22Rv1 (cell line): ENCODE measurements at regions not wholly inside any gene's neighbourhood (a gene's known extent, or its start where the extent isn't known, plus 50 kb on each side); places are given as distances from the start of the nearest gene placed in this dataset.
"Not testable (repeated sequence)": the region's sequence is repeated elsewhere in the genome, so short reads cannot be mapped to it uniquely, and the experiment has no call there.

ENCODE experiments used
- H3K27ac ChIP-seq: fragments of 450-650 bp; 2 replicates; pipeline ENCODE4 v1.5.1; 2017
- CTCF ChIP-seq: fragments of 450-650 bp; IDR thresholded peaks from 2 replicates; pipeline ENCODE4 v1.5.1; 2017; ENCODE audit warnings: mild to moderate bottlenecking
- ZFX ChIP-seq: fragments of 450-650 bp; IDR thresholded peaks from 2 replicates; pipeline ENCODE4 v1.6.1; 2017; ENCODE audit warnings: antibody characterized with exemption, borderline replicate concordance

- TF ChIP-seq CTCF (no peak), ZFX (no peak)
- H3K27ac ChIP-seq = no peak overlapping the region
Measured at GRCh38 chrX:150086371-150086770, 148.1 kb upstream of the EOLA2 start.

- TF ChIP-seq ZFX (no peak), CTCF (peak; percentile 13; the same call in 1 of the 2 replicates)
- no peak overlapping the region for H3K27ac ChIP-seq
Measured at GRCh38 chrX:150087612-150088011, 149.3 kb upstream of the EOLA2 start.

GRCh38 chrX:150088042-150088441, 149.8 kb upstream of the EOLA2 start:
- no peak overlapping the region for H3K27ac ChIP-seq
- TF ChIP-seq ZFX = no peak
- TF ChIP-seq CTCF = no peak

- no peak for TF ChIP-seq ZFX
- no peak for TF ChIP-seq CTCF
- no peak overlapping the region for H3K27ac ChIP-seq
Measured at GRCh38 chrX:150088766-150089518, 150.7 kb upstream of the EOLA2 start.

GRCh38 chrX:150091300-150091699, 153.0 kb upstream of the EOLA2 start:
- not testable (repeated sequence) for H3K27ac ChIP-seq

GRCh38 chrX:150092549-150092948, 154.3 kb upstream of the EOLA2 start:
- TF ChIP-seq CTCF = no peak
- no peak for TF ChIP-seq ZFX
- no peak overlapping the region for H3K27ac ChIP-seq

GRCh38 chrX:150094375-150094774, 156.1 kb upstream of the EOLA2 start:
- TF ChIP-seq ZFX (no peak), CTCF (no peak)
- no peak overlapping the region for H3K27ac ChIP-seq

GRCh38 chrX:150094996-150095395, 156.7 kb upstream of the EOLA2 start:
- TF ChIP-seq ZFX = no peak
- TF ChIP-seq CTCF = no peak

More at GRCh38 chrX:150094996-150095395, 156.7 kb upstream of the EOLA2 start:
- no peak overlapping the region for H3K27ac ChIP-seq
